Hepatocyte (in vitro differentiated cells): ENCODE measurements at regions not wholly inside any gene's neighbourhood (a gene's known extent, or its start where the extent isn't known, plus 50 kb on each side); places are given as distances from the start of the nearest gene placed in this dataset.

Source experiments
- CTCF ChIP-seq: fragments of 200-600 bp; sonication (generic); IDR thresholded peaks from 2 replicates; pipeline ENCODE4 v1.5.1; 2016; ENCODE audit warnings: antibody characterized with exemption, mild to moderate bottlenecking; ENCODE audit not compliant: poor library complexity
- EZH2 ChIP-seq: fragments of 200-600 bp; sonication (generic); IDR thresholded peaks from 2 replicates; pipeline ENCODE4 v1.6.1; 2016; ENCODE audit warnings: antibody characterized with exemption, mild to moderate bottlenecking, borderline replicate concordance
- EZH2phosphoT487 ChIP-seq: fragments of 200-600 bp; sonication (generic); IDR thresholded peaks from one replicate; pipeline ENCODE4 v1.6.1; 2018; ENCODE audit warnings: antibody characterized with exemption, mild to moderate bottlenecking, low read depth, moderate library complexity; ENCODE audit not compliant: unreplicated experiment, severe bottlenecking

GRCh38 chr11:129321076-129321475, 54.6 kb upstream of the BARX2 start:
- TF ChIP-seq EZH2phosphoT487, result no peak
- TF ChIP-seq CTCF, result no peak
- no peak for TF ChIP-seq EZH2
